RWPE2 (cell line): ENCODE measurements at regions not wholly inside any gene's neighbourhood (a gene's known extent, or its start where the extent isn't known, plus 50 kb on each side); places are given as distances from the start of the nearest gene placed in this dataset.

ENCODE experiments used
- ATAC-seq: fragments of 200-7000 bp; cut with Tn5 transposase; 3 replicates; pipeline ENCODE4 v1.9.1; 2021; ENCODE audit warnings: low read depth
- DNase-seq: peaks from one replicate; pipeline ENCODE4 v3.0.0-alpha.2; 2020; ENCODE audit warnings: low spot score
- H3K27ac ChIP-seq: fragments of 450-650 bp; 2 replicates; pipeline ENCODE4 v1.5.1; 2017; ENCODE audit warnings: mild to moderate bottlenecking; ENCODE audit not compliant: poor library complexity, severe bottlenecking
- H3K27me3 ChIP-seq: fragments of 250-450 bp; sonication (Bioruptor Pico); 2 replicates; pipeline ENCODE4 v1.5.1; 2021; ENCODE audit warnings: mild to moderate bottlenecking, moderate library complexity; ENCODE audit not compliant: insufficient read depth, poor library complexity, severe bottlenecking
- H3K36me3 ChIP-seq: fragments of 250-450 bp; sonication (Bioruptor Pico); 2 replicates; pipeline ENCODE4 v1.5.1; 2020; ENCODE audit warnings: low read depth, mild to moderate bottlenecking, moderate library complexity
- H3K4me1 ChIP-seq: fragments of 250-450 bp; sonication (Bioruptor Pico); 2 replicates; pipeline ENCODE4 v1.5.1; 2021; ENCODE audit warnings: mild to moderate bottlenecking, moderate library complexity; ENCODE audit not compliant: insufficient read depth, poor library complexity, severe bottlenecking
- H3K4me3 ChIP-seq: fragments of 250-450 bp; sonication (Bioruptor Pico); 2 replicates; pipeline ENCODE4 v1.5.1; 2021; ENCODE audit warnings: mild to moderate bottlenecking, moderate library complexity; ENCODE audit not compliant: severe bottlenecking
- H3K9me3 ChIP-seq: fragments of 250-450 bp; sonication (Bioruptor Pico); 2 replicates; pipeline ENCODE4 v1.5.1; 2021; ENCODE audit warnings: mild to moderate bottlenecking, moderate library complexity; ENCODE audit not compliant: severe bottlenecking
- TF ChIP-seq, protein P1 (sequence below): fragments of 450-650 bp; IDR thresholded peaks from one replicate; pipeline ENCODE4 v1.5.1; 2017; ENCODE audit warnings: mild to moderate bottlenecking, moderate library complexity; ENCODE audit not compliant: poor library complexity, severe bottlenecking

DNA sequence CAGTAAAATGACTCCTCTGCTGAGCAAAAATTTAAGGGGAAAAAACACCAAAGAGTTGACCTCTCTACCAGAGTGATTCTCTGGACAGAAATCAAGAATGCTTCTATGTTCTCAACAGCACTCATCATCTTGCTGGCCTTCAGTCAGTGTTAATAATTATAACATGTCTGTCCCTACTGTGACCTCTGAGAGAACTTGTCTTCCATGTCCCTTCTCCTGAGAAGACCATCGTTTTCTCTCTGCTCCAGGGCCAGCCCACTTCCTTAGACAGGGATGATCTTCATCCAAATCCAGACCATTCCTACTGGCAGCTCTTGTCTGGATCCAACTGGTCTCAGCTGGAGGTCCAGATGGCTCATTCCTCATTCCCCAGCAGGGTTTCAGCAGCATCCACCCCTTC lies 139.0 kb upstream of the NECTIN3 start:
- Histone ChIP-seq H3K9me3 (no peaks in the 10 kb centered on the region), H3K27ac (no peak overlapping the region), H3K27me3 (no peaks in the 10 kb centered on the region), H3K4me3 (no peak overlapping the region), H3K4me1 (no peaks in the 10 kb centered on the region), H3K36me3 (no peaks in the 10 kb centered on the region)
- no peak for DNase-seq
- no peak for ATAC-seq
- TF ChIP-seq, protein P1, sequence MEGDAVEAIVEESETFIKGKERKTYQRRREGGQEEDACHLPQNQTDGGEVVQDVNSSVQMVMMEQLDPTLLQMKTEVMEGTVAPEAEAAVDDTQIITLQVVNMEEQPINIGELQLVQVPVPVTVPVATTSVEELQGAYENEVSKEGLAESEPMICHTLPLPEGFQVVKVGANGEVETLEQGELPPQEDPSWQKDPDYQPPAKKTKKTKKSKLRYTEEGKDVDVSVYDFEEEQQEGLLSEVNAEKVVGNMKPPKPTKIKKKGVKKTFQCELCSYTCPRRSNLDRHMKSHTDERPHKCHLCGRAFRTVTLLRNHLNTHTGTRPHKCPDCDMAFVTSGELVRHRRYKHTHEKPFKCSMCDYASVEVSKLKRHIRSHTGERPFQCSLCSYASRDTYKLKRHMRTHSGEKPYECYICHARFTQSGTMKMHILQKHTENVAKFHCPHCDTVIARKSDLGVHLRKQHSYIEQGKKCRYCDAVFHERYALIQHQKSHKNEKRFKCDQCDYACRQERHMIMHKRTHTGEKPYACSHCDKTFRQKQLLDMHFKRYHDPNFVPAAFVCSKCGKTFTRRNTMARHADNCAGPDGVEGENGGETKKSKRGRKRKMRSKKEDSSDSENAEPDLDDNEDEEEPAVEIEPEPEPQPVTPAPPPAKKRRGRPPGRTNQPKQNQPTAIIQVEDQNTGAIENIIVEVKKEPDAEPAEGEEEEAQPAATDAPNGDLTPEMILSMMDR = no peak

DNA sequence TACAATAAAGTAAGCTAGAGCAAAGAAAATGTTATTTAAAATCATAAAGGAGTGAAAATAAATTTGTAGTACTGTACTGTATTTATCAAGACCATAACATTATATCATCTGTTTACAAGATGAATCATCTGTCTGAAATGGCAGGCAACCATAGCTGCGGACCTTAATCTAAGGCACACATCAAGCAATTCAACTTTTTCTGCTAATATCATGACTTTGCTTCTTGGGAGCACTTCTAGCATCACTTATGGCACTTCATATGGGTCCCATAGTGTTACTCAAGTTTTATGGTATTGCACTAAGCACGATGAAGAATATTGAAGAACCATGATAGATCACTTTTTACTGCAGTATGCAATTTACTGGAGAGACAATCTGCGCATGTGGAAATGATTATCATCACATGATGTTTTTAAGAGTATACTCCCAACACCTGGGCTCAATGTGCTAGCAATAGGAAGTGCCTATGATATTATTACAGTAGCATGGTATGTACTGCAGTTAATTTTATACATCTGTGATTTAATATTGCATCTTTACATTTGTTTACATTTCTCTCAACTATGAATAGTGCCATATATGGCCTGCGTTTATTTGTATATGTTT lies 137.7 kb upstream of the NECTIN3 start:
- TF ChIP-seq, protein P1 = no peak
- Histone ChIP-seq H3K4me3 (no peak overlapping the region), H3K27me3 (no peaks in the 10 kb centered on the region), H3K27ac (no peak overlapping the region), H3K4me1 (no peaks in the 10 kb centered on the region), H3K36me3 (no peaks in the 10 kb centered on the region), H3K9me3 (no peaks in the 10 kb centered on the region)
- DNase-seq (no peak), ATAC-seq (no peak)

DNA sequence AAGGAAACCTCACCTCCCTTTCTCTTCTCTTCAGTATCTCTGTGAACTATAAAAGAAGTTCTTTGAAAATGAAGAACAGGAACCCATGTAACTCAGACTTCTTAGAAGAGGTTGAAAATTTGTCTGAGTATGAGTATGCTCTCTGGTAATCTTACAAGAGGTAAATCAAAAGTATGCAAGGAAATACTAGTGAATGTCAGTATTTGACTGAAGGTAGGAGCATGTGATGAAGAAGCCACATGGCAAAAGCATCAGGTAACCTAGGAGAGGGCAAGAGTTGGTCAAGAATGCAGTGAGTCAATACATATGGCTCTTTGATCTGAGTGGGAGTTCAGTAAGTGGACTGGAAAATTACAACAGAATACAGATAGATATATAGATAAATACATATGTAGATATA lies 133.0 kb upstream of the NECTIN3 start:
- H3K4me1 ChIP-seq = no peaks in the 10 kb centered on the region
- no peak for DNase-seq
- no peak overlapping the region for H3K27ac ChIP-seq
- no peaks in the 10 kb centered on the region for H3K9me3 ChIP-seq
- H3K27me3 ChIP-seq = no peaks in the 10 kb centered on the region
- TF ChIP-seq, protein P1 = no peak
- H3K4me3 ChIP-seq = no peak overlapping the region
- ATAC-seq = no peak; the same call in 2 of the 3 replicates
- H3K36me3 ChIP-seq = no peaks in the 10 kb centered on the region

DNA sequence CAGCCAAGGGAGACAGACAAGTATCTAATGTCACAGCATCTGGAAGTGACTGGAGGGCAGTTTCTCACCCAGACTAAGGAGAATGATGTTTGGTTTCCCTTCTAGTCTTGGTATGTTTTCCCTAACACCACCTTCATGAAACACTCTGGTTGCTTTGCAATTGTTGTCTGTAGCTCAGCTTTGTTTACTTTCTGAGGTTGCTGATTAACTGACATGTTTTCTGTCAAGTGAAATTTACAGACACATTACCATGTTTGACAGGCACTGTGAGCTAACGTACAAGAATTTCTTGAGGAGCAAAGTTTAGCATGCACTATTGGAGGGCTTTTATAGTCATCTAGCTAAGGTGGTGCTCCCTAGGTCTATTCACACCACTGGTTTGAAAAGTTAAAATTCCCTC lies 131.6 kb upstream of the NECTIN3 start:
- no peak overlapping the region for H3K27ac ChIP-seq
- H3K36me3 ChIP-seq = no peaks in the 10 kb centered on the region
- TF ChIP-seq, protein P1 = no peak
- H3K9me3 ChIP-seq = no peaks in the 10 kb centered on the region
- no peak overlapping the region for H3K4me3 ChIP-seq
- H3K4me1 ChIP-seq = no peaks in the 10 kb centered on the region
- ATAC-seq (no peak), DNase-seq (no peak)
- no peaks in the 10 kb centered on the region for H3K27me3 ChIP-seq

- H3K27ac ChIP-seq = no peak overlapping the region
- H3K4me1 ChIP-seq = no peaks in the 10 kb centered on the region
- ATAC-seq (no peak), DNase-seq (no peak)
- H3K9me3 ChIP-seq = peaks cover 2% of the 10 kb centered on the region
- TF ChIP-seq, protein P1 = no peak
- H3K4me3 ChIP-seq = no peak overlapping the region
- no peaks in the 10 kb centered on the region for H3K27me3 ChIP-seq
- no peaks in the 10 kb centered on the region for H3K36me3 ChIP-seq
These were observed 126.8 kb upstream of the NECTIN3 start for GRCh38 chr3:110944782-110945181.
